ENCODE measurements at regions not wholly inside any gene's neighbourhood (a gene's known extent, or its start where the extent isn't known, plus 50 kb on each side); places are given as distances from the start of the nearest gene placed in this dataset.

- TF ChIP-seq ZZZ3 (IDR thresholded peaks at IDR 0.05; ENCODE audit: control insufficient read depth, insufficient read length, low read depth), result no peak
- TF ChIP-seq CHD1 (IDR thresholded peaks at IDR 0.05; ENCODE audit: low read depth, low read length), result no peak
- TF ChIP-seq SUZ12 (IDR thresholded peaks at IDR 0.05; ENCODE audit: unreplicated experiment), result no peak
- no peak for TF ChIP-seq MAX (IDR thresholded peaks at IDR 0.05; ENCODE audit: low read depth, low read length)
- no peak for TF ChIP-seq POLR2A (IDR thresholded peaks at IDR 0.05; ENCODE audit: low read depth, low read length)
- TF ChIP-seq SIN3A (IDR thresholded peaks at IDR 0.05; ENCODE audit: low read depth, low read length), result no peak
- TF ChIP-seq NFIC (IDR thresholded peaks at IDR 0.05; ENCODE audit: low read depth, low read length), result no peak
These were observed 559.4 kb upstream of the KIRREL3 start for GRCh38 chr11:127559978-127560377.

Measured in GM12878 (cell line).